Stimulated activated CD4-positive, alpha-beta T cell treated with anti-CD3 and anti-CD28 coated beads, Interleukin-1b, Interleukin-23, amount 100 ng/mL, for 24 hours (primary cell): ENCODE measurements at regions not wholly inside any gene's neighbourhood (a gene's known extent, or its start where the extent isn't known, plus 50 kb on each side); places are given as distances from the start of the nearest gene placed in this dataset.

Source experiments
- DNase-seq, 4 experiments: peaks; one replicate each; pipeline ENCODE4 v3.0.0-alpha.2; 2020; ENCODE audit warnings: low read depth in 4 of 4, low spot score in 1 of 4

GRCh38 chr14:82419933-82420332, 886.3 kb upstream of the SEL1L start:
- no peak for DNase-seq

- no peak for DNase-seq
These were observed 887.2 kb upstream of the SEL1L start for GRCh38 chr14:82420871-82421270.

GRCh38 chr14:82421286-82421685, 887.6 kb upstream of the SEL1L start:
- no peak for DNase-seq

DNA sequence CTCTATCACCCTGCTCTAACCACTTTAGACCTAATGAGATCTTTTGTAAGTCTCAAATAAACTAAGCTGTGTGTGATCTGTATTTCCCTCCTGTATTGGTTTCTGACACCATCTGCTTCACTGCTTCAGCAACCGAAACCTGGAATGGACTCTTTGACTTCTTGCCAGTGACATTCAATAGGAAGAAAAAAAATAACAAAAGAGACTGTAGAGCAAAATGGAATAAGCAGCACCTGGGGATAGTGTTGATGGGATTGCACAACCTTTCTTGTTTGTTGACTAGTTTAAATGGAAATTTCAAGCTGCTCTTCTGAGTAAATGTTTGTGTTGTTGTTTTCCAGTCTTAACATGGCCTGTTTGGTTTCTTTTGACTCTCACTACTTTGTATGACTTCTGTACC, 888.6 kb upstream of the SEL1L start:
- DNase-seq = no peak

- no peak for DNase-seq
These were observed 891.6 kb upstream of the SEL1L start for GRCh38 chr14:82425261-82425660.

DNA sequence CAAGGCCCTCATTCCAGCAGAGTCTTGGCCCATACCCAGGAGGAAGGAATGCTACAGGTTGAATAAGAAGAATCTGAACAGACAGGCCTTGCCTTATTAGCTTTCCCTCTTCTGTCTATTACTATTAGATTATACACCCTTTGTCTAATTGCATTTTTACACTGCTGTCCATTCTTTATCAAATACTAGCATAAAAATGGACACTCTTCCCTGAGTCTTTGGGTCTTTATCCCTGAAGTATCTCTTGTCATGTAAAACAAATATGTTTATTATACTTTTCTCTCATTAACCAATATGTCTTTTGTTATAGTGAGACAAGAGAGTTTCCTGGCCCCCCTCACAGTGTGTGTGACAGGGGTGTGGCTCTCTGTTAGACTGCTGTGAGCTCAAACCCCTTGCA, 897.4 kb upstream of the SEL1L start:
- no peak for DNase-seq

GRCh38 chr14:82432301-82433105, 898.9 kb upstream of the SEL1L start:
- no peak for DNase-seq

DNA sequence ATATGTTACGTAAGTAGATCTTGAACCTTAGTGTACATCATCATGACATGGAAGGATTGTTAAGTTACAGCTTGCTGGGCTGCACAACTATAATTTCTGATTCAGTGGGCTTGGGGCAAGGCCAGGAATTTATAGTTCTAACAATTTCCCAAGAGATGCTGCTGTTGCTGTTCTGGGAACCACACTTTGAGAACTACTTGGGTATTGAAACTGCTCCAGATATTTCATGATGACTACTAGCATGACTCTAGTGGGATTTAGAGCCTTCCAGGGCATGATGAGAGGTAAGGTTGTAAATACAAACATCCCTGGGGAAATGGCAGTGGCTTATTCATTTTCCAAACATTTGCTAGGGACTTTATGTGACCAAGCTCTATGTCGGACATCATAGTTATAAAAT, 904.8 kb upstream of the SEL1L start:
- DNase-seq = no peak

GRCh38 chr14:82441270-82441669, 907.6 kb upstream of the SEL1L start:
- no peak for DNase-seq

GRCh38 chr14:82445810-82446570, 912.3 kb upstream of the SEL1L start:
- DNase-seq = no peak

DNA sequence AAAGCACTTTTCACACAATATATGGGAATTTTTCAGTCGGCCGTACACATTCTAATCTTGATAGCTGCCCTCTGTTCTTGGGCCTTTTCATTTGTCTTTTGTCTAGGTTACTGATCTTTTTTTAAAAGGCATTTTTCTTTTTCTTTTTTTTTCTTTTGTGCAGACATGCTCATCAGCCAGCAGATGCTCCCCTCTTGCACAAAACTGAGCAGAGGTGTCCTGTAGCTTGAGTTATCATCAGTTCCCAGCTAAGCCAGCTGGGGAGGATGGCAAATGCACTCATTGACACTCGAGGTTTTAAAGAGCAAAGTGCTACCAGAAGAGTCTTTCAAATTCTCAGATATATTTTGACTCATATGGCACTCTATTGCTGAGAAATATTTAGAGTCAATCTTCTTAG, 913.9 kb upstream of the SEL1L start:
- no peak for DNase-seq

DNA sequence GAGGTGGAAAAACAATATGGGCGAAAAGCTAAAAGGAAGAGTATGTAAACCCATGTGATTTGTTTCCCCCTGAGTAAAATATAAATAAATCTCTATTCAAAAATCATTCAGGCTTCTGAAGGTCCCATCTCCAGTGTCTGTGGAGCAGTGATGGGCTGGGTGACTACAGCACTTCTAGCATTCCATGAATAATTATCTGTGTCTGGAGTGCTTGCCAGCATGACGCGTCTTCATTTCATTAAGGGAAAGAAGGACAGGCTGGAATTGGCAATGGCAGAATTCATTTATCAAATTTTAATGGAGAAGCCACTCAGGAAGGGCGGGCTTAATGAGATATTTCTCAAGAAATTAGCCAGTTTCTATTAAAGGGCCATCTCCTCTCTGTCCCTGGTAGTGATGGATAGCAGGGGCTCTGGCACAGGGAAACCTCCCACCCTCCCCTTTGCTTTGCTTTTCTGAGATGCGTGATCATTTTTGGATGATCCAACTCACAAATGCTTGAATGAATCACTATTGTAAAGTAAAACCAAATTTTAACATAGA, 916.3 kb upstream of the SEL1L start:
- DNase-seq = no peak

GRCh38 chr14:82451675-82452074, 918.0 kb upstream of the SEL1L start:
- DNase-seq = no peak

DNA sequence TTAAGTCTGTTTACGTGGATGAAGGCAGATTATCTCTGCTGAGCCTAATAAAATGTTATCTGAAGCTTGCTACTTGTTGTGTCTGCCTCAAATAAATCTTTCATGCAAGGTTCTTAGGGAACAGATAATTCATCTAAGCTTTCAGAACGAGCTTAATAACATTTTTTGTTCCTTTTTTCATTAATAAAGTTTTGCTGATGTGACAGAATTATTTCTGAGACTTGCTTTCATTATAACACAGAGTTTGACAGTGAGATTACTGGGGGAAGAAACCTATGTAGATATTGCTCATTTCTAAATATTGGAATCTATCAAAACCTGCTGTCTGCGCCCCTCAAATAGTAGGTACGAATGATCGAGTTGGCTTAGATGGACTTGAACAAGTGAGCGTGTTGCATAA, 948.7 kb upstream of the SEL1L start:
- no peak for DNase-seq

DNA sequence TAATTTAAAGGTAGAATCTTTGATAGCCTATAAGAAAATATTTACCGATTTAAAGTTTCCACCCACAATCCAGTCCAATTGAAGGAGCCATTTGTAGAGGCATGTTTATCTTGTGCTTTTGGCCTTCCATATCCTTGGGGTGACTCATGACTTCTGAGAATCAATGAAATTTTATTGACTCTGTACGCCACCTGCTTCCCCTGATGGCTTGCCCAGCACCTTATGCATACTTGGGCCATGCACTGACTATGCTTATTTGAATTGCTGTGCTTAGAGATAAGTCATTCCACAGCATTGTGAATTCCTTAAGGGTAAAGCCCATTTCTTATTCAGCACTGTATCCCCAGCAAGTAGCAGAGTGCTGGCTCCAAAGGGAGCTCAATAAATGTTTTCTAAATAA, 954.8 kb upstream of the SEL1L start:
- DNase-seq = no peak

DNA sequence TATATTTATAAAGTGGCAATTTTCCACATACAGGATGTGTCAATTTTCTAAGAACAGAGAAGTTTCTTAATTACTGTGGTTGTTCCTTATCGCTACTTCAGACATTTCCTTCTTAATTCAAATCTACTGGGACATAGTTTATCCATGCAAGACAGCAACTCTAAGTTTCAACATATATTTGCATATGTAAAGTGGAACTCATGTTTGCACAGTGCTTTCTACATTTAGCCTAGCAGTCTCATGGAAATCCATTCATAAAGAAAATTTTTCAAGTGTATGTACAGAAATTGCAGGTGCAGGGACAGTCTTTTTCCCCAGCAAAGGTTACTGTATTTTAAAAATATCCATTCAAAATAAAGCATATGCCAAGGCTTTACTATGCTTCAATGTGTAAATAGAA, 956.7 kb upstream of the SEL1L start:
- DNase-seq = no peak

GRCh38 chr14:82492157-82492556, 958.5 kb upstream of the SEL1L start:
- DNase-seq = no peak

DNA sequence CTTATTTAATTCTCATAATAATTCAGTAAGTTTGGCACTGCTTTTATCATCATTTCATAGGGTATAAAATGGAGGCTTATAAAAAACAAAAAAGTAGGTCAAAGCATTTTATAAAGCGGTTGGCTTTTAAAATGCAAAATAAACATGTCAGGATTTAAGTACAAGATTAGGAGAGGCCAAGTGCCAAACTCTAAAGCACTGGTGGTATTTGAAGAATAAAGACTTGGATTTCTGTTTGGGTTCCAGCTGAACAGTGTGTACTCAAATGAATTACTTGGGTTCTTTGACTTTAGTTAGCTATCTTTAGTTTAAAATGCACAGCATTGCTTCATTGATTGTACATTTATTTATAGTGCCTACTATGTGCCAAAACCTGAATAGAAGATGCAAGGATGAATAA, 966.6 kb upstream of the SEL1L start:
- no peak for DNase-seq

GRCh38 chr14:82501554-82501953, 967.9 kb upstream of the SEL1L start:
- DNase-seq = no peak

- no peak for DNase-seq
These were observed 968.4 kb upstream of the SEL1L start for GRCh38 chr14:82502043-82502442.

DNA sequence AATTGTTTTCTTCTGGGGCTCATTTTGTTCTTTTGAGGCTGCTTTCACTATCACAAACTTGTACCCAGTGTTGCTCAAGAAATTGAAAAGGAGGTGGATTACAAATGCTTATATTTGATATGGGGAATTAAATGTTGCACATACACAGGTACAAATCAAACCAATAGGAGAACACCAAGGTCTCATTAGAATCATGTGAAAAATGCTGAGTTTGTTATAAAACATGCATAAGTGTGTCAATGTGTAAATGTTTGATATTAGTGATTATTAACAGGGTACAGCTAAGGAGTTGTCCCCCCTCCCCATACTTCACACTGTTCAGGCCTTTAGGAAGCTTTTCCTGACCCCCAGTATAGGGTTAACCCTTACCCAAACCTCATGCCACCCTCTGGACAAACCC, 971.2 kb upstream of the SEL1L start:
- DNase-seq = no peak

GRCh38 chr14:82510007-82510406, 976.4 kb upstream of the SEL1L start:
- no peak for DNase-seq
